GM19468 (cell line): ENCODE measurements at regions not wholly inside any gene's neighbourhood (a gene's known extent, or its start where the extent isn't known, plus 50 kb on each side); places are given as distances from the start of the nearest gene placed in this dataset.
"Not testable (repeated sequence)": the region's sequence is repeated elsewhere in the genome, so short reads cannot be mapped to it uniquely, and the experiment has no call there.

Experiments used
- ATAC-seq: cut with Tn5 transposase; IDR thresholded peaks from one replicate; pipeline ENCODE4 v1.9.1; 2021; ENCODE audit warnings: mild to moderate bottlenecking, moderate library complexity, moderate number of reproducible peaks; ENCODE audit not compliant: unreplicated experiment; ENCODE audit errors: extremely low read depth

DNA sequence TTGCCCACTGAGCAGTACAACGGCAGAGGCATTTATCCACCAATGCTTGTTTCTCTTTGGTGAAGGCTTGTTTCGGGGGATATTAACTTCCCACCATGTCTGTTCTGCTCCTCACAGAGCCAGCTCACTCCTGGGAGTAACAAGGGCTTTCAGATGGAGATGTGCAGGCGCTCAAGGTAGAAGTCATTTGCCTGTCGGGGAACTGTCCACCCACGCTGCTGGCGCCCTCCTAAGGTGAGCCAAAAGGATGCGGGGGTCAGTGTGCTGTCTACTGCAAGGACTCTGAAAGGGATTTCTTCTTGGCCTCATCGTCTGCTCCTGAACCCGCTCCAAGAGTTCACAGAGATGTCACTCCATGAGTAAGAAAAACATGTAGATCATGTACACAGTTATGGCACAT is 57.0 kb upstream of the CYRIA start:
- no peak for ATAC-seq

DNA sequence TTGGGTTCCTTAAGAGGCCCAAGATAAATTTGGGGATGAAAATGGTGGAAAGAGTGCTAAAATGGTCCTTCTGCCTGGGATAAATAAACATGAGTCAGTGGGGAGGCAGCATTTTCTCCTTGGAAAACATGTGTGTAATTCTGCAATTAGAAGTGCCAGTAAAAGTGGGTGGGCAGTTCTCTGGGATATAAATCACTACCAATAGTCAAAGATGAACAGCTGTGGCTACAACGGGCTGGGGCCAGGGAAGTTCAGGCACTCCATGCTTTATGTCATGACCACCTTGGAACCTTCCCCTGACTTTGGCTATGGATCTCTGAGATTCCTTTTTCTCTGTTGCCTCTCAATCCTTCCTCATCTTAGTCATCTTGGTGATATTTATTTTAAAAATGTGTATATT is 56.5 kb upstream of the CYRIA start:
- ATAC-seq, result no peak

DNA sequence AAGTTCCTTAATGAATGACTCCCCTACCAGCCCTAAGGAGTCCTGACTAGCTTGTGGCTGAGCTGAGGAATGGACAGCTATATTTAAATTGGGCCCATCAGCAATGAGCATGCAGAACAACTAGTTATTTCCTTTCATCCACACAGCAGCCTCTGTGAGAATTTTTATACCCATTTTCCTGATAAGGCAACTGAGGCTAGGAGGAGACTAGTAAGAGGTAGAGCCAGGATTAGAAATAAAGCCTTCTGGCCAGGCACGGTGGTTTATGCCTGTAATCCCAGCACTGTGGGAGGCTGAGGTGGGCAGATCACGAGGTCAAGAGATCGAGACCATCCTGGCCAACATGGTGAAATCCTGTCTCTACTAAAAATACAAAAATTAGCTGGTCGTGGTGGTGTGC is 55.9 kb upstream of the CYRIA start:
- ATAC-seq, result not testable (repeated sequence)

DNA sequence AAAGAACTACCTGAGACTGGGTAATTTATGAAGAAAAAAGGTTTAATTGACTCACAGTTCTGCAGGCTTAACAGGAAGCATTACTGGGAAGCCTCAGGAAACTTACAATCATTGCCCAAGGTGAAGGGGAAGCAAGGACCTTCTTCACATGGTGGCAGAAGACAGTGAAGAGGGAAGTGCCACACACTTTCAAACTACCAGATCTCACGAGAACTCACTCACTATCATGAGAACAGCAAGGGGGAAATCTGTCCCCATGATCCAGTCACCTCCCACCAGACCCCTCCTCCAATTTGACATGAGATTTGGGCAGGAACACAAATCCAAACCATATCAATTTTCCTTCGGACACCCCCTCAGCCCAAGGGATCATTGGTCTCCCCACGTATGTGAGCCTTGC is 55.1 kb upstream of the CYRIA start:
- ATAC-seq, result not testable (repeated sequence)

DNA sequence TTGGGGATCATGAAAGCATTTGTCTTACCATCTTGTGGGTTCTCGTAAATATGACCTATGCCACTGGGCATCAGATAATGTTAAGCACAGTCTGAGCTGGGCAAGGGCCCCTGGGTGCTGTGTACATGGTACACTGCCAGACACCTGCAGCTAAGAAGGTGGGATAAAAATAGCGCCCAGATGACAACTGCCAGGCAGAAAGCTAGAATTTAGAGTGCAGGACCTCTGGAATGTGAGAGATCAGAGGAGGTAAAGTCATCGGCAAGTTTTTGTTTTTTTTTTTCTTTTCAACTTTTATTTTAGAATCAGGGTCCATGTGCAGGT is 53.8 kb upstream of the CYRIA start:
- no peak for ATAC-seq

DNA sequence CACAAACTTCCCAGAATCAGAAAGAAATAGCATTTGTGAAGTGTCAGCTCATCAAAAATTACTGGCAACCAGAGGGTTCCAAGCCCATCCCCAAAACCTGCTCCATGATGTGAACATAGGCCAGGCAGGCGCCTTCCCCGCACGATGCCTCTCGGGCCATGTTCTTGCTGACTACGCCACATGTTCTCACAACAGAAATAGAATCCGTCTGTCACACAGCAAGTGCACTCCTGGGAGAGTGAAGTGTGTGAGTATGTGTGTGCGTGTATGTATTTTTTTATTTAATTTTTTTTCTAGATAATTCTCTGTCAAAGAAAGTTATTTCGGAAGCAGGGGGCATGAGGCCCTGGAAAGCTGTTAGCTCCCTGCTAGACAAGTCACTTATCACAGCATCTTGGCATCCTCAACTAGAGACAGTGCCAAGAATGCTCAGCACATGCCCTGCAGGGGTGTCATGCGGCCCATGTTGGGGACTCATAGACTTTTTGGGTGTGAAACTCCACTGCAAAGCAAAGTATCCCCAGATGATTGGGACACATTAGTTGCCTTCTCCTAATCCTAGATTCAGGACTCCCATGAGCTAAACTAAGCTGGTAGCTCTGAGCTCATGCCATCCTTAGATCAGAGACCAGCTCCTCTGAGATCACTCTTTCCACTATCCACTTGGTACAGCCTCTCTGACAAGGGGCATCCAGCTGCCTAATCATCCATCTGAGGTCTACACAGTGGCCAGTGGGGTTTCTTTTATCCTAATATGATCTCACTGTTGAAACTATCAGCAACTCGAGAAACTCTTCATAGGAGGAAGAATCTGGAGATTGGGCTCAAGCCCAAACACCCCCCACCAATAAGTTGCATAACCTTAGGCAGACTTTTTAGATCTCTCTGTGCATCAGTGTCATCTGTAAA is 53.2 kb upstream of the CYRIA start:
- ATAC-seq, result no peak

DNA sequence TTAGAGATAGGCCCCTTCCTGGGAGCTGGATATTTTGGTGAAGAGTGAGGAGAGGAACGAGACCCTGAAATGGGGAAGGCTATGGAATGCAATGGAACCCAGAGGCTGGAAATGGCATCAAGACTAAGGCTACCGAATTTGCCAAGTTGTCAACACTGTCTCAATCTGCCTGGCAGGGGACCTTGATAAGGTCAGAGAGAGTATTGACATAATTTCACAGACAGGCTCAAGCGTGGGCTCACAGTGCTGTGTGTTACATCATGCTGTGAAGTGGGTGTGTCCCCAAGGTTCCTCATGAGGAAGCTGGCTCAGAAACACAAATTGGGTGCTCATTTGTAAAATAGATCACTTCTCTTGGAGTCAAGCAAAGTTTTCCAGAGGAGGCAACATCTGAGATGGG is 51.8 kb upstream of the CYRIA start:
- no peak for ATAC-seq

DNA sequence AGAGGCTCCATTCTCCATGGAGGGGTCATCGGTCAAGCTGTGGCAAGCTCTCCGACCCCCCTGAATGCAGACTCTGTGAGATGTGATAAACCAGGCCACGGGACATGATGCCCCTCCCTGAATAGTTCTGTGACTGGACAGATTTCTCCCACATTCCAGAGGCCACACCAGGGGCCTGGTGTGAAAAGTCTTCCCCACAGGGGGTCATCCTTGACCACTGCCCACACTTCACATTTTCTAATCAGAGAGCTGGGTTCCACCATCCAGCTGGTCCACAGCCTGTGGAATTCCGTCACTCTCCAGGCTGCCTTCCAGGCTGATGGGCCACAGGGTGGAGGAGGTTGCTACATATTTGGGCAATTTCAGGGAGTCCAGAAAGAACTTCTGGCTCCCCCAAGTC is 51.3 kb upstream of the CYRIA start:
- ATAC-seq, result no peak

DNA sequence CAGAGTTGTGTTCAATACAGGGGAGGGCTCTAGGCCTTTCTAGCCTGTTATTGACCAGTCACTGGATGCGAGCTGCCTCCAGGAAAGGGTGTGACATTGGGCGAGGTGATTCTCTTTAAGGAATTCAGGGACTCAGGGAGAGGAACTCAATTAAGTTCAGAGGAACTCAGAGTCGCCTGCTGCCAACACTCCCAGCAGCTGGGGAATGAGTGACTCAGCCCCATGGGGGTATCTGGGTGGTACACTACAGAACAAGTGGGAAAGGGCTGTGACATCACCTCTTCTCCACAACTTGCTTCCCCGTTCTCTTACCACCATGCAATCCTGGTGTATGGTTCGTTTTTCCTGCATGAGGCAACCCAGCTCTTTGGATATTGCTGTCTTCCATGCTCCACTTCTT is 50.4 kb upstream of the CYRIA start:
- ATAC-seq, result no peak
